GM23248 (cell line): ENCODE measurements at regions not wholly inside any gene's neighbourhood (a gene's known extent, or its start where the extent isn't known, plus 50 kb on each side); places are given as distances from the start of the nearest gene placed in this dataset.

Source experiments
- EZH2 ChIP-seq: fragments of 200-600 bp; sonication (generic); IDR thresholded peaks from 2 replicates; pipeline ENCODE4 v1.6.1; 2018; ENCODE audit warnings: antibody characterized with exemption, mild to moderate bottlenecking; ENCODE audit not compliant: insufficient read depth, poor library complexity, severe bottlenecking
- EZH2phosphoT487 ChIP-seq: fragments of 200-600 bp; sonication (generic); IDR thresholded peaks from 2 replicates; pipeline ENCODE4 v1.6.1; 2018; ENCODE audit warnings: antibody characterized with exemption, moderate library complexity, mild to moderate bottlenecking, low read depth; ENCODE audit not compliant: insufficient read depth

DNA sequence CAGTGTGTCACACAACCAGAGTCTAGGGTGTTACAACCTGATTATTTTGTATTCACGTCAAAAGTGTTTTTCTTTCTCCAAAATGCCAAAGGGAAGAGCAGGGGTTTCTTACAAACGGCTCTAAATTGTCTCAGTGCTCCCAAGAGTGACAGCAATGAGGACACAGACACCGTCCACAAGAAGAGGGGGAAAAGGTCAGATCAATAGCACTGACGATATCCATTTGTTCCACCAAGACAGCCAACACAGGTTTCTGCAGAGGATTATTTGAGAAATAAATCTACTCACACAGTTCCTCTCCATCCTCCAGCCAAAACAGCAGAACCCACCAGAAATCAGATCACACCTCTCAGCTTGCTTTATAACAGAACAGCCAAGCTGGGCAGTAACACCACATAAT lies 193.9 kb downstream of the SEC16B start:
- TF ChIP-seq EZH2, result no peak
- no peak for TF ChIP-seq EZH2phosphoT487
